ENCODE measurements at regions not wholly inside any gene's neighbourhood (a gene's known extent, or its start where the extent isn't known, plus 50 kb on each side); places are given as distances from the start of the nearest gene placed in this dataset.

- TF ChIP-seq ETV6 (CRISPR knock-in tag; IDR thresholded peaks at IDR 0.05) (no peak), CTCF (IDR thresholded peaks at IDR 0.05) (no peak), RELA (CRISPR knock-in tag; IDR thresholded peaks at IDR 0.05; ENCODE audit: borderline replicate concordance) (no peak), NR2C2 (CRISPR knock-in tag; IDR thresholded peaks at IDR 0.05) (no peak), HMGA2 (CRISPR knock-in tag; IDR thresholded peaks at IDR 0.05) (no peak), FOXJ3 (CRISPR knock-in tag; IDR thresholded peaks at IDR 0.05; ENCODE audit: borderline replicate concordance) (no peak), CREM (CRISPR knock-in tag; IDR thresholded peaks at IDR 0.05) (no peak), ATF2 (CRISPR knock-in tag; IDR thresholded peaks at IDR 0.05; ENCODE audit: borderline replicate concordance, low read depth) (no peak), MYBL2 (CRISPR knock-in tag; IDR thresholded peaks at IDR 0.05) (no peak), FOXK1 (CRISPR knock-in tag; IDR thresholded peaks at IDR 0.05) (no peak), NR3C1 (CRISPR knock-in tag; conservative IDR thresholded peaks at IDR 0.05; ENCODE audit: low read depth) (no peak), SP1 (CRISPR knock-in tag; conservative IDR thresholded peaks at IDR 0.05) (no peak)
- TF ChIP-seq, protein P1, sequence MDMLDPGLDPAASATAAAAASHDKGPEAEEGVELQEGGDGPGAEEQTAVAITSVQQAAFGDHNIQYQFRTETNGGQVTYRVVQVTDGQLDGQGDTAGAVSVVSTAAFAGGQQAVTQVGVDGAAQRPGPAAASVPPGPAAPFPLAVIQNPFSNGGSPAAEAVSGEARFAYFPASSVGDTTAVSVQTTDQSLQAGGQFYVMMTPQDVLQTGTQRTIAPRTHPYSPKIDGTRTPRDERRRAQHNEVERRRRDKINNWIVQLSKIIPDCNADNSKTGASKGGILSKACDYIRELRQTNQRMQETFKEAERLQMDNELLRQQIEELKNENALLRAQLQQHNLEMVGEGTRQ (CRISPR knock-in tag; IDR thresholded peaks at IDR 0.05): no peak
Observed at GRCh38 chr2:176768185-176768584, 444.4 kb upstream of the HNRNPA3 start.

Data from WTC11 (cell line).